GM12878 (cell line): ENCODE measurements at regions not wholly inside any gene's neighbourhood (a gene's known extent, or its start where the extent isn't known, plus 50 kb on each side); places are given as distances from the start of the nearest gene placed in this dataset.

Experiments used
- ATAC-seq: fragments of 200-7000 bp; cut with Tn5 transposase; 3 replicates; pipeline ENCODE4 v1.9.1; 2020; ENCODE audit warnings: mild to moderate bottlenecking, moderate library complexity
- BruUV-seq: library from RNA; stranded (reverse); fragments of 400-500 nt; replicated peaks from 2 replicates; lab custom pipeline; 2021; lab: Mats Ljungman, UMichigan
- CTCF ChIA-PET: fragments of 300-600 bp; sonication (Branson Sonifier 250); formaldehyde crosslinking; extraction: SDS; loops from one replicate; lab custom pipeline; 2021; ENCODE audit warnings: inconsistent platforms; lab: Yijun Ruan, JAX
- POLR2A ChIA-PET: fragments of 350-600 bp; formaldehyde crosslinking; extraction: SDS; loops from one replicate; lab custom pipeline; 2021; ENCODE audit warnings: inconsistent platforms; lab: Charles Lee
- RAD21 ChIA-PET: fragments of 300-600 bp; sonication (Branson Sonifier 250); formaldehyde crosslinking; loops from one replicate; lab custom pipeline; 2023; ENCODE audit warnings: antibody characterized with exemption; ENCODE audit not compliant: unreplicated experiment; lab: Charles Lee
- SMC1A ChIA-PET: fragments of 300-600 bp; sonication (Branson Sonifier 250); formaldehyde crosslinking; loops from one replicate; lab custom pipeline; 2023; ENCODE audit not compliant: unreplicated experiment, uncharacterized antibody; lab: Charles Lee
- DNase-seq: peaks from one replicate; pipeline ENCODE4 v3.0.0-alpha.2; 2011; ENCODE audit warnings: low read depth, low spot score
- FAIRE-seq: peaks from 3 replicates; lab custom pipeline; 2011; peaks lifted over from hg19 to GRCh38; lab: Jason Lieb, UNC
- H2AFZ ChIP-seq: 2 replicates; pipeline ENCODE4 v1.6.0; 2011; ENCODE audit warnings: low read depth, low read length, control low read depth; ENCODE audit not compliant: control insufficient read depth
- H3K27ac ChIP-seq: 2 replicates; pipeline ENCODE4 v1.5.1; 2011; ENCODE audit warnings: control low read depth; ENCODE audit not compliant: control insufficient read depth, insufficient read depth
- H3K27me3 ChIP-seq, 2 experiments: replicated peaks in 1 of 2; 2 replicates each; pipeline versions ENCODE4 v1.6.0 to v1.6.1; 2011; ENCODE audit warnings: low read length in 1 of 2; ENCODE audit not compliant: control insufficient read depth in 2 of 2, insufficient read depth in 2 of 2
- H3K36me3 ChIP-seq, 2 experiments: 2 replicates each; pipeline ENCODE4 v1.5.1; 2011; ENCODE audit warnings: low read length in 1 of 2; ENCODE audit not compliant: control insufficient read depth in 2 of 2, insufficient read depth in 2 of 2
- H3K4me1 ChIP-seq: 2 replicates; pipeline ENCODE4 v1.6.1; 2011; ENCODE audit warnings: mild to moderate bottlenecking, low read length, moderate library complexity, mixed read lengths; ENCODE audit not compliant: control insufficient read depth, insufficient read depth
- H3K4me2 ChIP-seq: 2 replicates; pipeline ENCODE4 v1.6.0; 2011; ENCODE audit warnings: control low read depth; ENCODE audit not compliant: control insufficient read depth, insufficient read depth
- H3K4me3 ChIP-seq: fragments of 200-600 bp; sonication (generic); 2 replicates; pipeline ENCODE4 v1.5.1; 2016
- H3K79me2 ChIP-seq: 2 replicates; pipeline ENCODE4 v1.6.0; 2011; ENCODE audit warnings: low read length; ENCODE audit not compliant: control insufficient read depth, insufficient read depth
- H3K9ac ChIP-seq: 2 replicates; pipeline ENCODE4 v1.8.0; 2011; ENCODE audit warnings: low read length, control low read depth, mixed read lengths; ENCODE audit not compliant: control insufficient read depth, insufficient read depth
- H3K9me3 ChIP-seq: replicated peaks from 3 replicates; pipeline ENCODE4 v1.5.1; 2011; ENCODE audit warnings: mild to moderate bottlenecking, low read length; ENCODE audit not compliant: control insufficient read depth, insufficient read depth
- H4K20me1 ChIP-seq: 2 replicates; pipeline ENCODE4 v1.6.0; 2011; ENCODE audit not compliant: control insufficient read depth, insufficient read depth
- CHD1 ChIP-seq: IDR thresholded peaks from 2 replicates; pipeline ENCODE4 v1.6.1; 2012; ENCODE audit warnings: low read depth, low read length, improper control_type of control experiment
- EED ChIP-seq: sonication (generic); IDR thresholded peaks from 2 replicates; pipeline ENCODE4 v1.6.1; 2016; ENCODE audit warnings: antibody characterized with exemption, low read depth
- NFYA ChIP-seq: IDR thresholded peaks from 2 replicates; pipeline ENCODE4 v1.6.1; 2011; ENCODE audit warnings: low read depth, mild to moderate bottlenecking, low read length, improper control_type of control experiment, borderline replicate concordance
- NR2C1 ChIP-seq: fragments of 450-650 bp; IDR thresholded peaks from 2 replicates; pipeline ENCODE4 v1.6.1; 2017; ENCODE audit warnings: antibody characterized with exemption, mild to moderate bottlenecking, moderate library complexity
- PAX5 ChIP-seq: IDR thresholded peaks from 2 replicates; pipeline ENCODE4 v1.6.1; 2011; ENCODE audit warnings: low read depth, low read length, borderline replicate concordance
- PAX8 ChIP-seq: fragments of 450-650 bp; IDR thresholded peaks from 2 replicates; pipeline ENCODE4 v1.6.1; 2017; ENCODE audit warnings: mild to moderate bottlenecking, moderate library complexity
- RAD21 ChIP-seq: IDR thresholded peaks from 2 replicates; pipeline ENCODE4 v1.6.1; 2011; ENCODE audit warnings: mild to moderate bottlenecking, low read depth, low read length, moderate library complexity; ENCODE audit not compliant: insufficient read depth
- SMC3 ChIP-seq: IDR thresholded peaks from 2 replicates; pipeline ENCODE4 v1.6.1; 2011; ENCODE audit warnings: low read length, improper control_type of control experiment, borderline replicate concordance
- SUPT20H ChIP-seq: IDR thresholded peaks from 2 replicates; pipeline ENCODE4 v1.6.1; 2011; ENCODE audit warnings: low read depth, mild to moderate bottlenecking, low read length, moderate library complexity, borderline replicate concordance; ENCODE audit not compliant: control insufficient read depth
- YBX1 ChIP-seq: fragments of 450-650 bp; IDR thresholded peaks from 2 replicates; pipeline ENCODE4 v1.6.1; 2016; ENCODE audit warnings: antibody characterized with exemption
- YY1 ChIP-seq: IDR thresholded peaks from 2 replicates; pipeline ENCODE4 v1.6.1; 2011; ENCODE audit warnings: low read depth, mild to moderate bottlenecking, low read length
- ZBTB33 ChIP-seq: fragments of 450-650 bp; IDR thresholded peaks from 2 replicates; pipeline ENCODE4 v1.6.1; 2017; ENCODE audit warnings: mild to moderate bottlenecking
- ZZZ3 ChIP-seq: IDR thresholded peaks from 2 replicates; pipeline ENCODE4 v1.6.1; 2011; ENCODE audit warnings: low read depth; ENCODE audit not compliant: control insufficient read depth, insufficient read length
- WGBS: methylation state at CpG from one replicate; pipeline ENCODE4 v1.1.6; 2016; ENCODE audit warnings: low lambda C conversion rate; ENCODE audit not compliant: insufficient replicate concordance, insufficient coverage; ENCODE audit errors: missing lambda C conversion rate; 5-methylcytosine and 5-hydroxymethylcytosine counted together
- in situ Hi-C: fragments of 300-500 bp; cut with MboI; formaldehyde crosslinking; loops from 9 replicates; pipeline ENCODE4 v1.14.3; 2018; ENCODE audit warnings: mixed read lengths
- intact Hi-C: fragments of 100-400 bp; cut with micrococcal nuclease; formaldehyde crosslinking; loops from one replicate; pipeline ENCODE4 v1.14.2; 2022; ENCODE audit not compliant: unreplicated experiment
- TF ChIP-seq, protein P1 (sequence below): fragments of 150-350 bp; IDR thresholded peaks from 2 replicates; pipeline ENCODE4 v1.6.1; 2016; ENCODE audit warnings: low read depth, low read length
- TF ChIP-seq, protein P2 (sequence below): IDR thresholded peaks from 2 replicates; pipeline ENCODE4 v1.6.1; 2012; ENCODE audit warnings: low read depth, low read length, improper control_type of control experiment

GRCh38 chr7:131624536-131624935, 68.1 kb upstream of the PODXL start:
- ChIA-PET CTCF (interaction anchor here (1.2 kb wide), 1 partner anchor 78 kb away, joined by 3 read pairs; no protein-coding TSS in a partner anchor), RAD21 (no interaction called here), POLR2A (no interaction called here), SMC1A (no interaction called here)
- no peaks in the 10 kb centered on the region for H3K79me2 ChIP-seq
- H2AFZ ChIP-seq, result no peak overlapping the region
- no peaks in the 10 kb centered on the region for H4K20me1 ChIP-seq
- intact Hi-C loops (no loop called here), in situ Hi-C loops (no loop called here)
- 40% methylated on average over 7 of the region's 7 CpGs for WGBS
- H3K9ac ChIP-seq, result no peak overlapping the region
- DNase-seq (no peak), ATAC-seq (no peak)
- no peak overlapping the region for H3K4me2 ChIP-seq
- H3K36me3 ChIP-seq, result no peaks in the 10 kb centered on the region
- no peak overlapping the region for H3K27ac ChIP-seq
- TF ChIP-seq NFYA (no peak), ZZZ3 (no peak), SUPT20H (no peak)
- TF ChIP-seq, protein P1, sequence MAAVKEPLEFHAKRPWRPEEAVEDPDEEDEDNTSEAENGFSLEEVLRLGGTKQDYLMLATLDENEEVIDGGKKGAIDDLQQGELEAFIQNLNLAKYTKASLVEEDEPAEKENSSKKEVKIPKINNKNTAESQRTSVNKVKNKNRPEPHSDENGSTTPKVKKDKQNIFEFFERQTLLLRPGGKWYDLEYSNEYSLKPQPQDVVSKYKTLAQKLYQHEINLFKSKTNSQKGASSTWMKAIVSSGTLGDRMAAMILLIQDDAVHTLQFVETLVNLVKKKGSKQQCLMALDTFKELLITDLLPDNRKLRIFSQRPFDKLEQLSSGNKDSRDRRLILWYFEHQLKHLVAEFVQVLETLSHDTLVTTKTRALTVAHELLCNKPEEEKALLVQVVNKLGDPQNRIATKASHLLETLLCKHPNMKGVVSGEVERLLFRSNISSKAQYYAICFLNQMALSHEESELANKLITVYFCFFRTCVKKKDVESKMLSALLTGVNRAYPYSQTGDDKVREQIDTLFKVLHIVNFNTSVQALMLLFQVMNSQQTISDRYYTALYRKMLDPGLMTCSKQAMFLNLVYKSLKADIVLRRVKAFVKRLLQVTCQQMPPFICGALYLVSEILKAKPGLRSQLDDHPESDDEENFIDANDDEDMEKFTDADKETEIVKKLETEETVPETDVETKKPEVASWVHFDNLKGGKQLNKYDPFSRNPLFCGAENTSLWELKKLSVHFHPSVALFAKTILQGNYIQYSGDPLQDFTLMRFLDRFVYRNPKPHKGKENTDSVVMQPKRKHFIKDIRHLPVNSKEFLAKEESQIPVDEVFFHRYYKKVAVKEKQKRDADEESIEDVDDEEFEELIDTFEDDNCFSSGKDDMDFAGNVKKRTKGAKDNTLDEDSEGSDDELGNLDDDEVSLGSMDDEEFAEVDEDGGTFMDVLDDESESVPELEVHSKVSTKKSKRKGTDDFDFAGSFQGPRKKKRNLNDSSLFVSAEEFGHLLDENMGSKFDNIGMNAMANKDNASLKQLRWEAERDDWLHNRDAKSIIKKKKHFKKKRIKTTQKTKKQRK, result no peak
- TF ChIP-seq, all 136 proteins: peak for 0
- no TSS peak for BruUV-seq
- H3K4me3 ChIP-seq, result no peak overlapping the region
- no peaks in the 10 kb centered on the region for H3K9me3 ChIP-seq
- H3K4me1 ChIP-seq, result no peaks in the 10 kb centered on the region
- no peak for FAIRE-seq
- H3K27me3 ChIP-seq, result peaks cover 0 to 1% of the 10 kb centered on the region in 2 experiments; a peak in 1 of 4 replicates

- CTCF ChIA-PET, result no interaction called here
- POLR2A ChIA-PET, result no interaction called here
- H3K4me3 ChIP-seq, result no peak overlapping the region
- no peaks in the 10 kb centered on the region; the same call in 1 of the 2 replicates for H3K4me1 ChIP-seq
- H3K9me3 ChIP-seq, result no peaks in the 10 kb centered on the region
- H3K9ac ChIP-seq, result no peak overlapping the region
- RAD21 ChIA-PET, result no interaction called here
- ATAC-seq (no peak), DNase-seq (no peak), FAIRE-seq (no peak)
- in situ Hi-C loops, result no loop called here
- BruUV-seq, result no TSS peak
- no peaks in the 10 kb centered on the region for H3K36me3 ChIP-seq
- SMC1A ChIA-PET, result no interaction called here
- H3K79me2 ChIP-seq, result no peaks in the 10 kb centered on the region
- 68% methylated on average over 10 of the region's 10 CpGs for WGBS
- no peak overlapping the region for H3K27ac ChIP-seq
- H3K4me2 ChIP-seq, result no peak overlapping the region
- H2AFZ ChIP-seq, result no peak overlapping the region
- no peaks in the 10 kb centered on the region for H3K27me3 ChIP-seq
- no peaks in the 10 kb centered on the region for H4K20me1 ChIP-seq
- intact Hi-C loops, result no loop called here
- TF ChIP-seq EED, result no peak
- TF ChIP-seq NR2C1, result no peak
- TF ChIP-seq PAX8, result no peak
- TF ChIP-seq ZBTB33, result no peak
- TF ChIP-seq SMC3, result no peak
- TF ChIP-seq, protein P2, sequence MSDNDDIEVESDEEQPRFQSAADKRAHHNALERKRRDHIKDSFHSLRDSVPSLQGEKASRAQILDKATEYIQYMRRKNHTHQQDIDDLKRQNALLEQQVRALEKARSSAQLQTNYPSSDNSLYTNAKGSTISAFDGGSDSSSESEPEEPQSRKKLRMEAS, result no peak
- TF ChIP-seq YY1, result no peak
- TF ChIP-seq PAX5, result no peak
- no peak for TF ChIP-seq RAD21
- TF ChIP-seq CHD1, result no peak
- no peak for TF ChIP-seq YBX1
Observed at GRCh38 chr7:131623154-131623553, 66.7 kb upstream of the PODXL start.
